ENCODE measurements at regions not wholly inside any gene's neighbourhood (a gene's known extent, or its start where the extent isn't known, plus 50 kb on each side); places are given as distances from the start of the nearest gene placed in this dataset.

DNA sequence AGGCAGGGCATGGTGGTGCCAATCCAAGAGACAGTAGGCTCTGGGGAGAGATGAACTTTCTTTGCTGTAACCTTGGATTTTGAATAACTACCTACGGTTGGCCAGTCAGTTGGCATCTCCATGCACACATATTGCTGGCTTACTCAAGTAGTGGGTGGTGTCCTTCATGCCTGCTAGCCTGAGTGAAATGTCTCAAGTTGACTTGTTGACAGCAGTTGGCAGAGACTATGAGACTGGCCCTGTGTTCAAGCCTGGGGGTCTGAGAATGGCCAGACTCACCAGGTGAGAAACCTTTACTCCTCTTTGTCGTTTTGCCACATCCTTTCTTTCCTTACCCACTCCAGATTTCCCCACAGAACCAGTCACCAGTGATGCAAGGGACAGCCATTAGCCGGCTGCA lies 173.3 kb downstream of the MID1IP1 start:
- 53 to 70% methylated on average over 3 of the region's 3 CpGs for WGBS, 2 donors
- H3K9me3 ChIP-seq, result peaks cover 0 to 3% (median 0%) of the 10 kb centered on the region in 11 donors
- H3K4me1 ChIP-seq, result peaks cover 0 to 8% (median 0%) of the 10 kb centered on the region in 9 donors
- ATAC-seq, result peak in 4 of 8 donors; percentile 52 to 71 (median 62)
- intact Hi-C loops (cut with DNase I), result no loop called here
- no peak for TF ChIP-seq CTCF (IDR thresholded peaks at IDR 0.05)
- H3K27ac ChIP-seq, result peak overlapping the region in 1 of 10 donors; percentile 12
- H3K4me3 ChIP-seq, result no peak overlapping the region
- H3K27me3 ChIP-seq, result peaks cover 0 to 33% (median 0%) of the 10 kb centered on the region in 7 donors
- H3K36me3 ChIP-seq, result no peaks in the 10 kb centered on the region
- DNase-seq, result no peak

- Histone ChIP-seq H3K4me1 (peaks cover 0 to 8% (median 0%) of the 10 kb centered on the region in 9 donors), H3K36me3 (no peaks in the 10 kb centered on the region)
- intact Hi-C loops (cut with DNase I), result no loop called here
Observed at GRCh38 chrX:38975368-38975942, 174.2 kb downstream of the MID1IP1 start.

DNA sequence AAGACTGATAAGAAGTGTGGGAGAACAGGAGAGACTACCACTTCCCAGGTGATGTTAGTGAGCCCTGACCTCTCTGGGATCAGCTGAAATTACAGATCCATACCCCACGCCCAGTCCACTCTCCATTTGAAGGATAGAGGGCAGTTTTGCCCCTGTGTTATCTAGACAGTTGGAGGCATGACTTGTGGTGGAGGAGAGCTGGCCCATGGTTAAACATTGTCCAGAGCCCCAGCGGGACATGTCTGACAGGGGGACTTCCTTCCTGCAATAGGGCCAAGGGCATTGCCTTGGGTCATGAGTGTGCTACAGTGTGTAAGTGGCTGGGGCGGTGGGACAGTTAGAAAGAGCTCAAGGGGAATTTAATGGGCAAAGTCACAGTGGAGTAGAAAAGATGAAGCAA lies 181.1 kb downstream of the MID1IP1 start:
- Histone ChIP-seq H3K4me1 (peaks cover 0 to 6% (median 0%) of the 10 kb centered on the region in 9 donors), H3K27ac (no peak overlapping the region), H3K9me3 (no peaks in the 10 kb centered on the region), H3K27me3 (peaks cover 0 to 18% (median 0%) of the 10 kb centered on the region in 7 donors), H3K4me3 (no peak overlapping the region), H3K36me3 (no peaks in the 10 kb centered on the region)
- ATAC-seq (no peak), DNase-seq (no peak)
- intact Hi-C loops (cut with DNase I), result loop anchor here in 6 of 10 donors (5.0 to 10.0 kb wide), 6 partner anchors 162 to 218 kb away; partner anchors contain the start of gene MID1IP1 (in 4 of the 6)
- TF ChIP-seq CTCF (IDR thresholded peaks at IDR 0.05), result no peak
- WGBS, 2 donors, result 85 to 87% methylated on average over 3 of the region's 3 CpGs

More at GRCh38 chrX:38975368-38975942, 174.2 kb downstream of the MID1IP1 start:
- ATAC-seq (no peak), DNase-seq (no peak)
- Histone ChIP-seq H3K27ac (no peak overlapping the region), H3K9me3 (no peaks in the 10 kb centered on the region), H3K4me3 (no peak overlapping the region), H3K27me3 (peaks cover 0 to 33% (median 0%) of the 10 kb centered on the region in 7 donors)
- TF ChIP-seq CTCF (IDR thresholded peaks at IDR 0.05), result no peak

DNA sequence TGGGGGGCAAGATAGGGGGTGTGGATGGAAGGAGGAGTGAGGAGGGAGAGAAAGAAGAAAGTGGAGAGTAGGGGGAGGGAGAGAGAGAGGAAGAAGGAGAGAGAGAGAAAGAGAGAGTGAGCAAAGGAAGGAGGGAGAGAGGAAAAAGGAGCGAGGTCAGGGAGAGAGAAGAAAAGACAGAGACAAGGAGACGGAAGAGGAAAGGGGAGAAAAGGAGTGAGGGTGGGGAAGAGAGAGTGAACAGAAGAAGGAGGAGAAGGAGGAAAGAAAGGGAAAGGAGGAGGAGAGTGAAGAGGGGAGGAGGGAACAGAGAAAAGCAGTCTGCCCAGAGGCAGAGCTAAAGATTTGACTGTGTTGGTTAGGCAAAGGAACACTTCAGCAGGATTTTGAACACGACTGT lies 181.6 kb downstream of the MID1IP1 start:
- intact Hi-C loops (cut with DNase I), result loop anchor here in 6 of 10 donors (5.0 to 10.0 kb wide), 6 partner anchors 162 to 218 kb away; partner anchors contain the start of gene MID1IP1 (in 4 of the 6)
- Histone ChIP-seq H3K4me3 (no peak overlapping the region), H3K9me3 (no peaks in the 10 kb centered on the region), H3K27ac (no peak overlapping the region), H3K36me3 (no peaks in the 10 kb centered on the region), H3K27me3 (peaks cover 0 to 18% (median 0%) of the 10 kb centered on the region in 7 donors), H3K4me1 (peaks cover 0 to 6% (median 0%) of the 10 kb centered on the region in 9 donors)
- DNase-seq (no peak), ATAC-seq (no peak)
- no peak for TF ChIP-seq CTCF (IDR thresholded peaks at IDR 0.05)
- WGBS, 2 donors, result 35 to 37% methylated on average over 3 of the region's 3 CpGs

Measured in heart right ventricle (tissue), 16 donors.